B cell (primary cell): ENCODE measurements at regions not wholly inside any gene's neighbourhood (a gene's known extent, or its start where the extent isn't known, plus 50 kb on each side); places are given as distances from the start of the nearest gene placed in this dataset.
A peak's percentile ranks its signal among the peaks of the same experiment; 100 is the strongest.

Experiments
- EZH2 ChIP-seq: IDR thresholded peaks from 2 replicates; pipeline ENCODE4 v1.6.1; 2012; ENCODE audit warnings: borderline replicate concordance, low read depth, mild to moderate bottlenecking, moderate library complexity, low read length; ENCODE audit not compliant: insufficient read depth, poor library complexity, severe bottlenecking
- TF ChIP-seq, protein P1 (sequence below): fragments of 200-600 bp; IDR thresholded peaks from one replicate; pipeline ENCODE4 v1.8.0; 2022; ENCODE audit warnings: antibody characterized with exemption, mild to moderate bottlenecking

DNA sequence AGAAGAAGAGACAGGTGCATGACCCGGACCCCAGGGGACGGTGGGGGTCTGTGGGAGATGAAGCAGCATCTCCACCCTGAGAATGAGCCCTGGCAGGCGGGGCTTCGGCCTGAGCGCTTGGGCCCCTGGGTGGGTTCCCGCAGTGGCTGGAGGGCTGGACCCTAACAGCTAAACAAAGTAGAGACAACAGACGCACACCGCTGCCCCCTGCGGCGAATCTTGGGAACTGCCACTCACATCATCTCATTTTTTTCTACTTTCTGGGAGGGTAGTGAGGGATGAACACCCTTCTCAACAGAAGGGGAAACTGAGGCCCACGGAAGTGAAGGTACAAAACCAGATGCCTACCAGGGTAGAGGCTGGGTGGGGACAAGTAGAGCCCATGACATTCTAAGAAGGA, 104.7 kb downstream of the RFLNA start:
- TF ChIP-seq, protein P1, sequence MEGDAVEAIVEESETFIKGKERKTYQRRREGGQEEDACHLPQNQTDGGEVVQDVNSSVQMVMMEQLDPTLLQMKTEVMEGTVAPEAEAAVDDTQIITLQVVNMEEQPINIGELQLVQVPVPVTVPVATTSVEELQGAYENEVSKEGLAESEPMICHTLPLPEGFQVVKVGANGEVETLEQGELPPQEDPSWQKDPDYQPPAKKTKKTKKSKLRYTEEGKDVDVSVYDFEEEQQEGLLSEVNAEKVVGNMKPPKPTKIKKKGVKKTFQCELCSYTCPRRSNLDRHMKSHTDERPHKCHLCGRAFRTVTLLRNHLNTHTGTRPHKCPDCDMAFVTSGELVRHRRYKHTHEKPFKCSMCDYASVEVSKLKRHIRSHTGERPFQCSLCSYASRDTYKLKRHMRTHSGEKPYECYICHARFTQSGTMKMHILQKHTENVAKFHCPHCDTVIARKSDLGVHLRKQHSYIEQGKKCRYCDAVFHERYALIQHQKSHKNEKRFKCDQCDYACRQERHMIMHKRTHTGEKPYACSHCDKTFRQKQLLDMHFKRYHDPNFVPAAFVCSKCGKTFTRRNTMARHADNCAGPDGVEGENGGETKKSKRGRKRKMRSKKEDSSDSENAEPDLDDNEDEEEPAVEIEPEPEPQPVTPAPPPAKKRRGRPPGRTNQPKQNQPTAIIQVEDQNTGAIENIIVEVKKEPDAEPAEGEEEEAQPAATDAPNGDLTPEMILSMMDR = peak; percentile 79
- TF ChIP-seq EZH2 = no peak
